A673 (cell line): ENCODE measurements at regions not wholly inside any gene's neighbourhood (a gene's known extent, or its start where the extent isn't known, plus 50 kb on each side); places are given as distances from the start of the nearest gene placed in this dataset.

Experiments
- BruUV-seq: library from RNA; stranded (reverse); fragments of 400-500 nt; replicated peaks from 2 replicates; lab custom pipeline; 2021; lab: Mats Ljungman, UMichigan
- CTCF ChIA-PET: fragments of 300-600 bp; sonication (Branson Sonifier 250); formaldehyde crosslinking; loops from one replicate; lab custom pipeline; 2022; ENCODE audit warnings: antibody characterized with exemption; lab: Charles Lee
- POLR2A ChIA-PET: fragments of 300-600 bp; sonication (Branson Sonifier 250); formaldehyde crosslinking; loops from one replicate; lab custom pipeline; 2022; ENCODE audit warnings: antibody characterized with exemption; ENCODE audit not compliant: low non-redundant PET; lab: Charles Lee
- DNase-seq: peaks from one replicate; pipeline ENCODE4 v3.0.0-alpha.2; 2015; ENCODE audit warnings: low spot score
- H3K27ac ChIP-seq: fragments of 200-600 bp; sonication (generic); 2 replicates; pipeline ENCODE4 v1.5.1; 2016; ENCODE audit warnings: mixed run types, low read depth, mild to moderate bottlenecking, mixed read lengths, antibody characterized with exemption, low read length; ENCODE audit not compliant: poor library complexity, severe bottlenecking
- H3K27me3 ChIP-seq: fragments of 200-600 bp; sonication (generic); replicated peaks from 2 replicates; pipeline ENCODE4 v1.6.1; 2017; ENCODE audit warnings: mixed run types, low read depth, mild to moderate bottlenecking, mixed read lengths, antibody characterized with exemption, low read length; ENCODE audit not compliant: insufficient read depth, poor library complexity
- H3K36me3 ChIP-seq: fragments of 200-600 bp; sonication (generic); 2 replicates; pipeline ENCODE4 v1.6.1; 2016; ENCODE audit warnings: mixed run types, mild to moderate bottlenecking, mixed read lengths, antibody characterized with exemption, low read length; ENCODE audit not compliant: insufficient read depth, poor library complexity, severe bottlenecking
- H3K4me1 ChIP-seq: fragments of 200-600 bp; sonication (generic); 2 replicates; pipeline ENCODE4 v1.6.1; 2017; ENCODE audit warnings: mixed run types, mild to moderate bottlenecking, mixed read lengths, antibody characterized with exemption, low read length; ENCODE audit not compliant: insufficient read depth, poor library complexity, severe bottlenecking
- H3K4me3 ChIP-seq: fragments of 200-600 bp; sonication (generic); 2 replicates; pipeline ENCODE4 v1.5.1; 2016; ENCODE audit warnings: low read depth, mixed run types, mild to moderate bottlenecking, mixed read lengths, low read length; ENCODE audit not compliant: poor library complexity, severe bottlenecking
- H3K9me3 ChIP-seq: fragments of 200-600 bp; sonication (generic); 2 replicates; pipeline ENCODE4 v1.6.1; 2016; ENCODE audit warnings: mixed run types, low read depth, mild to moderate bottlenecking, mixed read lengths, antibody characterized with exemption, low read length; ENCODE audit not compliant: poor library complexity, severe bottlenecking
- CTCF ChIP-seq: fragments of 300-800, 200-600 bp; sonication (generic); conservative IDR thresholded peaks from 2 replicates; pipeline ENCODE4 v1.5.1; 2017; ENCODE audit warnings: low read depth, mild to moderate bottlenecking, antibody characterized with exemption, low read length, moderate library complexity, mixed read lengths
- EZH2 ChIP-seq: fragments of 200-600 bp; sonication (generic); IDR thresholded peaks from 2 replicates; pipeline ENCODE4 v1.6.1; 2017; ENCODE audit warnings: borderline replicate concordance, low read depth, mild to moderate bottlenecking, mixed read lengths, antibody characterized with exemption, low read length; ENCODE audit not compliant: poor library complexity, severe bottlenecking
- intact Hi-C: fragments of 100-400 bp; cut with micrococcal nuclease; formaldehyde crosslinking; loops from one replicate; pipeline ENCODE4 v1.10.0; 2022; ENCODE audit not compliant: unreplicated experiment

GRCh38 chr15:31433091-31433490 lies 106.5 kb downstream of the KLF13 start:
- Histone ChIP-seq H3K4me3 (no peak overlapping the region), H3K27ac (no peak overlapping the region), H3K4me1 (no peaks in the 10 kb centered on the region), H3K27me3 (no peaks in the 10 kb centered on the region), H3K36me3 (no peaks in the 10 kb centered on the region), H3K9me3 (no peaks in the 10 kb centered on the region)
- intact Hi-C loops = loop anchor here (10.0 kb wide), 1 partner anchor 62 kb away; no protein-coding TSS in a partner anchor
- no peak for TF ChIP-seq CTCF
- BruUV-seq = no TSS peak
- ChIA-PET CTCF (no interaction called here), POLR2A (no interaction called here)
- no peak for DNase-seq

GRCh38 chr15:31433574-31433973 lies 106.9 kb downstream of the KLF13 start:
- Histone ChIP-seq H3K27me3 (no peaks in the 10 kb centered on the region), H3K36me3 (no peaks in the 10 kb centered on the region), H3K4me3 (no peak overlapping the region), H3K9me3 (no peaks in the 10 kb centered on the region), H3K4me1 (no peaks in the 10 kb centered on the region), H3K27ac (no peak overlapping the region)
- TF ChIP-seq CTCF = no peak
- no peak for TF ChIP-seq EZH2
- ChIA-PET POLR2A (no interaction called here), CTCF (no interaction called here)
- no TSS peak for BruUV-seq
- intact Hi-C loops = loop anchor here (10.0 kb wide), 1 partner anchor 61 kb away; no protein-coding TSS in a partner anchor
- DNase-seq = no peak

- DNase-seq = no peak
- no peaks in the 10 kb centered on the region for H3K9me3 ChIP-seq
- intact Hi-C loops = loop anchor here (10.0 kb wide), 1 partner anchor 61 kb away; no protein-coding TSS in a partner anchor
- BruUV-seq = no TSS peak
- no peaks in the 10 kb centered on the region for H3K27me3 ChIP-seq
- no peaks in the 10 kb centered on the region for H3K4me1 ChIP-seq
- CTCF ChIA-PET = no interaction called here
- POLR2A ChIA-PET = interaction anchor here (0.5 kb wide), 1 partner anchor 65 kb away, joined by 3 read pairs; no protein-coding TSS in a partner anchor
- no peak overlapping the region for H3K4me3 ChIP-seq
- H3K36me3 ChIP-seq = no peaks in the 10 kb centered on the region
- no peak for TF ChIP-seq EZH2
- TF ChIP-seq CTCF = no peak
- no peak overlapping the region for H3K27ac ChIP-seq
These were observed 107.6 kb downstream of the KLF13 start for GRCh38 chr15:31434275-31434587.
